ENCODE measurements at regions not wholly inside any gene's neighbourhood (a gene's known extent, or its start where the extent isn't known, plus 50 kb on each side); places are given as distances from the start of the nearest gene placed in this dataset.

GRCh38 chr2:104648376-104648775 is 205.5 kb upstream of the POU3F3 start:
- TF ChIP-seq POLR2A (IDR thresholded peaks at IDR 0.05) (no peak), POLR2AphosphoS5 (IDR thresholded peaks at IDR 0.05) (no peak)
- TF ChIP-seq, protein P1, sequence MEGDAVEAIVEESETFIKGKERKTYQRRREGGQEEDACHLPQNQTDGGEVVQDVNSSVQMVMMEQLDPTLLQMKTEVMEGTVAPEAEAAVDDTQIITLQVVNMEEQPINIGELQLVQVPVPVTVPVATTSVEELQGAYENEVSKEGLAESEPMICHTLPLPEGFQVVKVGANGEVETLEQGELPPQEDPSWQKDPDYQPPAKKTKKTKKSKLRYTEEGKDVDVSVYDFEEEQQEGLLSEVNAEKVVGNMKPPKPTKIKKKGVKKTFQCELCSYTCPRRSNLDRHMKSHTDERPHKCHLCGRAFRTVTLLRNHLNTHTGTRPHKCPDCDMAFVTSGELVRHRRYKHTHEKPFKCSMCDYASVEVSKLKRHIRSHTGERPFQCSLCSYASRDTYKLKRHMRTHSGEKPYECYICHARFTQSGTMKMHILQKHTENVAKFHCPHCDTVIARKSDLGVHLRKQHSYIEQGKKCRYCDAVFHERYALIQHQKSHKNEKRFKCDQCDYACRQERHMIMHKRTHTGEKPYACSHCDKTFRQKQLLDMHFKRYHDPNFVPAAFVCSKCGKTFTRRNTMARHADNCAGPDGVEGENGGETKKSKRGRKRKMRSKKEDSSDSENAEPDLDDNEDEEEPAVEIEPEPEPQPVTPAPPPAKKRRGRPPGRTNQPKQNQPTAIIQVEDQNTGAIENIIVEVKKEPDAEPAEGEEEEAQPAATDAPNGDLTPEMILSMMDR (IDR thresholded peaks at IDR 0.05), result no peak
